Fibroblast of mammary gland (primary cell): ENCODE measurements at regions not wholly inside any gene's neighbourhood (a gene's known extent, or its start where the extent isn't known, plus 50 kb on each side); places are given as distances from the start of the nearest gene placed in this dataset.

ENCODE experiments used
- DNase-seq: peaks from one replicate; pipeline ENCODE4 v3.0.0-alpha.2; 2010; ENCODE audit warnings: low read depth
- H3K4me3 ChIP-seq: 2 replicates; pipeline ENCODE4 v1.5.1; 2011; ENCODE audit warnings: low read depth, mild to moderate bottlenecking, low read length, moderate library complexity; ENCODE audit not compliant: control insufficient read depth
- CTCF ChIP-seq: conservative IDR thresholded peaks from 2 replicates; pipeline ENCODE4 v1.5.1; 2011; ENCODE audit warnings: low read depth, low read length, inconsistent platforms; ENCODE audit not compliant: control insufficient read depth, insufficient read depth

DNA sequence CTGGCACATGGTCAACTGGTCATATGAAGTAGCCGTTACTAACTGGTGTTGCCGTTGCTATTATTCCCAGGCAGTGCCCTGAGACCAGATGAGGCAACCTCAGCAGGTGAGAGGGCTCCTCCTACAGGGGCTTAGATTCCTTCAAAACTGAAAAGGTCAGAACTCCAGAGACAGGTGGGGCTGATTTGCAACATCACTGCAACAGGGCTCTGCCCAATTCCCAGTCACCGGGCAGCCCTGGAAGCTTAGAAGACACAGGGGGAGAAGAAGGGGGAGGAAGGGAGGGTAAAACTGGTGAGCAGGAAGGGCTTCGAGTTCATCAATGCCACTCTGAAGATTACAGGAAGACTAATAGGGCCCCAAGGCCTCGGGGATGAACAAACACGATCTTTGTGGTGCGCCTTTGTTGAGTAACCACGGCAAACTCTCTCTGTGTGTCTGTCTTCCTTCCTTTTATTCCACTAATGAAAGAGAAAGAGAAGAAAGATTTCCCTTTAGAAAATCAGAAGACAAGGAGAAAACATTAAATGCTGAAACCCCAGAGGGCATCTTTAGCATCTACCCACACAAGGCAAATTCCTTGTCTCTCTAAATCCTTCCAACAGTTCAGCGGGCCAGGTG lies 749.1 kb upstream of the TBX3 start:
- no peak for DNase-seq
- TF ChIP-seq CTCF = no peak

GRCh38 chr12:115430636-115431035 lies 746.7 kb upstream of the TBX3 start:
- DNase-seq = no peak
- H3K4me3 ChIP-seq = no peak overlapping the region
- TF ChIP-seq CTCF = no peak

More for the DNA sequence above, 749.1 kb upstream of the TBX3 start:
- no peak overlapping the region for H3K4me3 ChIP-seq

DNA sequence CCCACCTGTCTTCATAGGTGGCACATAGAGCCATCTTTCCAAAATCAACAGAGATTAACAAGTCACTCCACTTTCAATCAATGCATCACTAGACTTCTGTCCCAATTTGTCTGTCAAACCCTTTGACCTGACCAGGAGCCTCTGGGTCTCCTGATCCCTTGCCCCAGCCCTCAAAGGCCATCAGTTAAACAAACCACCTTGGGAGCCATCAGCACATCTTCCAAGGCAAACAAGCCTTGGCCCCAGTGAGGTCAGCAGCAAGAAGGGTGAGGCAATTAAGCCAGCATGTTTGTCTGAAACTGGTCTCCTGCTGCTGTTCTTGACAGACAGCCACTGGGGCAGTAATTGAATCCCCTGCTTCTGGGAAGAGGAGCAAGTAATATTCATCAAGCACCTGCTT lies 742.8 kb upstream of the TBX3 start:
- H3K4me3 ChIP-seq = no peak overlapping the region
- no peak for DNase-seq
- TF ChIP-seq CTCF = no peak

DNA sequence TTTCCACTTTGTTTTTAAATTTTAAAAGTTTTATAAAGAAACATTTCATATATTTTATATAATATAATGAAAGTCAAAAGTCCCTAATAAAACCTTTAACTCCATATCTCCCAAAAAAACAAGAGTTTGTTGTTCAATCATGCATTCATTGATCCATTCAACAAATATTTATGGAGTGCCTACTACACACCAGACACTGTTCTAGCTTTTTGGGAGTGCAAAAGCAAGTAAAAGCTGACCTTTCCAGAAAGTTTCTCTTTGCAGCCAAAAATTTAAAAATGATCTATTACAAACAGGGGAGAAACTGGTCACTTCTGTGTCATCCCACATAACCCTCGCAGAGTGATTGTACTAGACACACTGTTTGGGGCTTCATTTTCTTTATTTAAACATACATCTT lies 740.0 kb upstream of the TBX3 start:
- no peak overlapping the region for H3K4me3 ChIP-seq
- TF ChIP-seq CTCF = no peak
- no peak for DNase-seq

DNA sequence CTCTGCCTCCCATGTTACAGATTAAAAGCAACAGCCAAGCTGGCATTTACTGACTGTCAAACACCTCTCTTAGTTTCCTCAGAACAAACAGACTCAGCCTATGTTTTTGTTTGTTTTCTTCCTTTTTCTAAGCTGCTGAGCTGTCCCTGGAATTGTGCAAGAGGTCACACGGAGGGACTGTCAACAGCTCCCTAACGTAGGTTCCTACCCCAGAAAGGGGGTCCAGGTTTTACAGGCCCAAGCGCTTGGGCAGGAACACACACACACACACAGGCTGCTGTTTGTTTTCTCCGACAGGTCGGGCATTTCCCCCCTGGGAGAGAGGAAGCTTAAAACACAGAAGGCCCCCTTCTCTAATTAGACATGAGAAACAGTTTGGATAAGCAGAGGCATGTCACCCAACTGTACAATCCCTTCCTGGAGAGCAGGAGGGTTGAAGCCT lies 739.6 kb upstream of the TBX3 start:
- no peak for DNase-seq

GRCh38 chr12:115422845-115423545 lies 739.0 kb upstream of the TBX3 start:
- no peak for TF ChIP-seq CTCF
- DNase-seq = no peak
- no peak overlapping the region for H3K4me3 ChIP-seq

More for the DNA sequence above, 739.6 kb upstream of the TBX3 start:
- H3K4me3 ChIP-seq = no peak overlapping the region
- no peak for TF ChIP-seq CTCF
